ENCODE measurements at regions not wholly inside any gene's neighbourhood (a gene's known extent, or its start where the extent isn't known, plus 50 kb on each side); places are given as distances from the start of the nearest gene placed in this dataset.

- Histone ChIP-seq H3K4me3 (ENCODE audit: low read depth, low read length) (no peak overlapping the region), H3K36me3 (ENCODE audit: control insufficient read depth in 2 of 2, insufficient read depth in 1 of 2, low read length in 2 of 2) (no peaks in the 10 kb centered on the region), H3K9me3 (ENCODE audit: control insufficient read depth, insufficient read depth, low read depth, low read length) (no peaks in the 10 kb centered on the region), H3K4me1 (ENCODE audit: control insufficient read depth, insufficient read depth, low read length) (no peaks in the 10 kb centered on the region), H3K27ac (ENCODE audit: extremely low read depth, low read depth, low read length) (no peak overlapping the region)
- no peak for TF ChIP-seq ZNF510 (tag by site-specific recombination; IDR thresholded peaks at IDR 0.05; ENCODE audit: insufficient replicate concordance)
- TF ChIP-seq ZXDB (tag by site-specific recombination; IDR thresholded peaks at IDR 0.05): no peak
- TF ChIP-seq ZNF792 (tag by site-specific recombination; IDR thresholded peaks at IDR 0.05): no peak
- TF ChIP-seq ZSCAN30 (tag by site-specific recombination; IDR thresholded peaks at IDR 0.05): no peak
- no peak for TF ChIP-seq OSR2 (tag by site-specific recombination; IDR thresholded peaks at IDR 0.05)
- no peak for TF ChIP-seq ZBTB1 (tag by site-specific recombination; IDR thresholded peaks at IDR 0.05)
- TF ChIP-seq ZNF837 (tag by site-specific recombination; IDR thresholded peaks at IDR 0.05): no peak
- no peak for TF ChIP-seq KLF8 (tag by site-specific recombination; IDR thresholded peaks at IDR 0.05)
- no peak for TF ChIP-seq ZNF423 (tag by site-specific recombination; IDR thresholded peaks at IDR 0.05)
- TF ChIP-seq MYNN (tag by site-specific recombination; IDR thresholded peaks at IDR 0.05; ENCODE audit: borderline replicate concordance): no peak
- no peak for TF ChIP-seq TRIM28 (IDR thresholded peaks at IDR 0.05; ENCODE audit: borderline replicate concordance, low read length)
- CTCF ChIA-PET: interaction anchor here (0.5 kb wide), 1 partner anchor 9 kb away, joined by 3 read pairs; no protein-coding TSS in a partner anchor
- POLR2A ChIA-PET: no interaction called here
These were observed 292.7 kb upstream of the AMOT start for GRCh38 chrX:113133316-113133715.

- Histone ChIP-seq H3K4me1 (ENCODE audit: control insufficient read depth, insufficient read depth, low read length) (no peaks in the 10 kb centered on the region), H3K4me3 (ENCODE audit: low read depth, low read length) (no peak overlapping the region), H3K9me3 (ENCODE audit: control insufficient read depth, insufficient read depth, low read depth, low read length) (no peaks in the 10 kb centered on the region; the same call in 1 of the 2 replicates), H3K36me3 (ENCODE audit: control insufficient read depth in 2 of 2, insufficient read depth in 1 of 2, low read length in 2 of 2) (no peaks in the 10 kb centered on the region), H3K27ac (ENCODE audit: extremely low read depth, low read depth, low read length) (no peak overlapping the region)
- TF ChIP-seq OVOL3 (tag by site-specific recombination; IDR thresholded peaks at IDR 0.05): no peak
- TF ChIP-seq ZNF155 (tag by site-specific recombination; IDR thresholded peaks at IDR 0.05): no peak
- no peak for TF ChIP-seq ZNF223 (tag by site-specific recombination; IDR thresholded peaks at IDR 0.05)
- no peak for TF ChIP-seq ZBTB11 (tag by site-specific recombination; conservative IDR thresholded peaks at IDR 0.05; ENCODE audit: low read depth)
- TF ChIP-seq ZNF488 (tag by site-specific recombination; IDR thresholded peaks at IDR 0.05): no peak
- no peak for TF ChIP-seq ZBTB26 (tag by site-specific recombination; optimal IDR thresholded peaks at IDR 0.05)
- no peak for TF ChIP-seq ZNF548 (tag by site-specific recombination; IDR thresholded peaks at IDR 0.05)
- no peak for TF ChIP-seq ZNF280C (tag by site-specific recombination; IDR thresholded peaks at IDR 0.05)
- no peak for TF ChIP-seq ZNF423 (tag by site-specific recombination; IDR thresholded peaks at IDR 0.05)
- TF ChIP-seq WT1 (tag by site-specific recombination; IDR thresholded peaks at IDR 0.05): no peak
- no peak for TF ChIP-seq ZNF776 (tag by site-specific recombination; IDR thresholded peaks at IDR 0.05; ENCODE audit: borderline replicate concordance)
- no peak for TF ChIP-seq ZNF704 (tag by site-specific recombination; IDR thresholded peaks at IDR 0.05)
- ChIA-PET POLR2A (no interaction called here), CTCF (no interaction called here)
These were observed 284.1 kb upstream of the AMOT start for GRCh38 chrX:113124693-113125092.

All from HEK293 (cell line).